Stimulated activated CD4-positive, alpha-beta T cell treated with anti-CD3 and anti-CD28 coated beads, Interleukin-12 subunit alpha, Interleukin-12 subunit beta, amount 100 ng/mL, for 48 hours (primary cell): ENCODE measurements at regions not wholly inside any gene's neighbourhood (a gene's known extent, or its start where the extent isn't known, plus 50 kb on each side); places are given as distances from the start of the nearest gene placed in this dataset.

Experiments
- DNase-seq, 3 donors: peaks; one replicate each; pipeline ENCODE4 v3.0.0-alpha.2; 2020; ENCODE audit warnings: low read depth in 2 of 3, low spot score in 1 of 3

DNA sequence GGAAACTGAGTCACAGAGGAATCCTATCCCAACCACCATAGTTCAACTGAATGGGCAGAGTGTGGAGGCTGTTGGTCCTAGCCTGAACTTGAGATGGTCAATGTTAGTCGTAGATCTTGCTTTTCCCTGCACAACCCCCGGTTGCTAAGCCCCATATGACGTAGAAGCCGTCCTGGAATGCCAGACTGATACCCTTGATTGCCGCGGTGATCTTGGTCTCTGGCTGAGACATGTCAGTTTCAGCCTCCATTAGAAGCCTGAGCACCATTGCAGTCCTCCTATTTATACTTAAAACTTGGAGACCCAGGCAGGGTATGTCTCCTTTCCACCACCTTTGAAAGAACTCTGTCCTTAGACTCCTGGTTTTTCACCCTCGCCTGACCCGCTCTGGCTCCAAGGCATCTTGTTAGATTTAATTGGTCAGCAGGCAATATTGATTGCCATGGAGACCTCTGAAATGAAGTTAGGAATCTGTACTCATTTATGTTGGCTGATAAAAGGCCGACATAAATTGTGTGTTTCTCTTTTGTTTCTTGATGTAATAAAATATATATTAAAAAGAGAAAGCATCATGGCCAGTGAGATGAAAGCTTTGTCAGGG lies 53.4 kb downstream of the RPLP1 start:
- no peak for DNase-seq

- DNase-seq = no peak
Measured at GRCh38 chr15:69508659-69509058, 56.0 kb downstream of the RPLP1 start.

- DNase-seq = peak in 1 of 3 donors; percentile 10
Measured at GRCh38 chr15:69509131-69509530, 56.5 kb downstream of the RPLP1 start.

DNA sequence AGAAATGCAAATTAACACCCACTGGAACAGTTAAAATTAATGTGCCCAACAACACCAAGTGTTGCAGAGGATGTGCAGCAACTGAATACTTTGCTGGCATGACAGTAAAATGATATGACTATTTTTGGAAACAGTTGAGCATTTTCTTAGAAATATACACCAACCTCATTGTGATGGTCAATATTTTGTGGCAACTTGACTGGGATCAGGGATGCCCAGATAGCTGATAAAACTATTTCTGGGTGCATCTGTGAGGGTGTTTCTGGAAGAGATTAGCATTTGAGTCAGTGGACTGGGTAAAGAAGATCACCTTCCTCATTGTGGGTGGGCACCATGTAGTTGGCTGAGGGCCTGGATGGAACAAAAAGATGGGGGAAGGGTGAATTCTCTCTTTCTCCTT lies 57.9 kb downstream of the RPLP1 start:
- no peak for DNase-seq

DNA sequence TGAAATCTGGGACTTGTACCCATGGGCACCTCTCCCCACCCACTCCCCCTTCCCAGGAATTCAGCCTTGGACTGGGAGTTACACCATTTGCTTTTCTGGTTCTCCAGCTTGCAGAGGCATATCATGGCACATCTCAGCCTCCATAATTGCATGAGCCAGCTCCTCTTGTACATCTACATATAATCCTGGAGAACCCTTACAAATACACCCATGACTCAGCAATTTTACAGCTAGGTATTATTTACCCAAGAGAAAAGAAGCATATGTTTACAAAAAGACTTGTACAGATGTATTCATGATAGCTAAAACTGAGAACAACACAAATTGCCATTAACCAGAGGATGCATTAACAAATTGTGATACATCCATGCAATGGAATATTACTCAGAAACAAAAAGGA lies 58.4 kb downstream of the RPLP1 start:
- no peak for DNase-seq

- DNase-seq = no peak
Measured at GRCh38 chr15:69511716-69512340, 59.2 kb downstream of the RPLP1 start.

DNA sequence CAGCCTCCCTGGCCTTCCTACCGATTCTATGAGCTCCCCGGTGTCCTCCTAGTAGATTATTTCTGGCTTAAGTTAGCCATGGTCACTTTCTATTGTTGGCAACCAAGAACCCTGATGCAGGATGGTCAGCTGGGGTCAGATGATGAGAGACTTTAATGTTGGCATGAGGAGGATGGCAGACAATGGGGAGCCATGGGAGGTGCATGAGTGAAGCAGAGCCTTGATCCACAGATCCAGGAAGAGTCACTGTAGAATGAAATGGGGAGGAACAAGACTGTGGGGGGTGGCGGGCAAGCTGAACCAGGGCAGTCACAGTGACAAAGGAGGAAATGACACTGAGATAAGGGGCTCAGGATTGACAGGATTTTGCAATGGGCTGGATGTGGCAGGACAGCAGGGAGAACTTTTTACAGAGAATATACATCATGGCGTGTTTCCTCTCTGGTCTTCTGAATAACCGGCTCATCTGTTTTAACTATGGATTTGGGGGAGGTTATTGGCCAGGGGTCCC lies 60.9 kb downstream of the RPLP1 start:
- DNase-seq = no peak

DNA sequence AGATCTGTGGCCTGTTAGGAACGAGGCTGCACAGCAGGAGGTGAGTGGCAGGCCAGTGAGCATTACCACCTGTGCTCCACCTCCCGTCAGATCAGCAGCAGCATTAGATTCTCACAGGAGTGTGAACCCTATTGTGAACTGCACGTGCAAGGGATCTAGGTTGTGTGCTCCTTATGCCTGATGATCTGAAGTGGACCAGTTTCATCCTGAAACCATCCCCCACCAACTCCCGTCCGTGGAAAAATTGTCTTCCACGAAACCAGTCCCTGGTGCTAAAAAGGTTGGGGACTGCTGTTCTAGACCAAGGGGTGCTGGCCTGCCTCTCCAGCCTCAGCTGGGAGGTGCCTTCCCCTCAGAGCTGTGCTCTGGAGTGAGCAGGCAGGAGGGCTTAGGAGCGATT lies 61.4 kb downstream of the RPLP1 start:
- no peak for DNase-seq

DNA sequence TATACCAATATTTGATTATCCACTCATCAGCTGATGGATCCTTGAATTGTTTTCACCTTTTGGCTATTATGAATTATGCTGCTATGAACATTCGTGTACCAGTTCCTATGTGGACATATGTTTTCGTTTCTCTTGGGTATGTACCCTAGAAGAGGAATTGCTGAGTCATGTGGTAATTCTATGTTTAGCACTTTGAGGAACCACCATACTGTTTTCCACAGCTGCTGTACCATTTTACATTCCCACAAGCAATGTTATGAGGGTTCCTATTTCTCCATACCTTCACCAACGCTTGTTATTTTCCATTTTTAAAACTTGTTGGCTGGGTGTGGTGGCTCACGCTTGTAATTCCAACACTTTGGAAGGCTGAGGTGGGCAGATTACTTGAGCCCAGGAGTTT lies 62.9 kb downstream of the RPLP1 start:
- no peak for DNase-seq

DNA sequence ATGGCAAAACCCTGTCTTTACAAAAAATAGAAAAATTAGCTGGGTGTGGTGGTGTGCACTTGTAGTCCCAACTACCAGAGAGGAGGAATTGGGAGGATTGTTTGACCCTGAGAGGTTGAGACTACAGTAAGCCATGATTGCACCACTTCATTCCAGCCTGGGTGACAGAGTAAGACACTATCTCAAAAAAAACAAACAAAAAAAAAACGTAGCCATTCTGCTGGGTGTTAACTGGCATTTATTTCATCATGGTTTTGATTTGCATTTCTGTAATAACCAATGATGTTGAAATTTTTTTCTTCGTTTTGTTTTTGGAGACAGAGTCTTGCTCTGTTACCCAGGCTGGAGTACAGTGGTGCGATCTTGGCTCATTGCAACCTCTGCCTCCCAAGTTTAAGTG lies 63.3 kb downstream of the RPLP1 start:
- no peak for DNase-seq

DNA sequence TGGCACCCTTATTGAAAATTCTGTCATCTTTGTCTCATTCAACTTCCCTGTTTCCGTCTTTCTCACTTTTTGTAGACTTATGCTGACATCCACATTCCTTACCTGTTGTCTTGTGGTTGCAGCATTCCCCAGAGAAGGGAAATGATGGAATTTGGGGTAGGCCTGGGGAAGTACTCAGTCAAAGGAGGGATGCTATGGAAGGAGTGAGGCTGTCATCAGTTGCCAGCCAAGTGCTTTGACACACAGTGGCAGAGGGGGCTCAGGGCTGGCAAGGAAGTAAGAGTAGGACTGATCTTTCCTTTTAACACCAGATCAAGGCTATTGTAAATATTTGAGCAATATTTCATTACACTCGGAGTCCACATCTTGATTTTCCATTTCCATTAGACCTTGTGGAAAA lies 64.4 kb downstream of the RPLP1 start:
- DNase-seq = no peak

- no peak for DNase-seq
Measured at GRCh38 chr15:69518806-69519205, 66.2 kb downstream of the RPLP1 start.

DNA sequence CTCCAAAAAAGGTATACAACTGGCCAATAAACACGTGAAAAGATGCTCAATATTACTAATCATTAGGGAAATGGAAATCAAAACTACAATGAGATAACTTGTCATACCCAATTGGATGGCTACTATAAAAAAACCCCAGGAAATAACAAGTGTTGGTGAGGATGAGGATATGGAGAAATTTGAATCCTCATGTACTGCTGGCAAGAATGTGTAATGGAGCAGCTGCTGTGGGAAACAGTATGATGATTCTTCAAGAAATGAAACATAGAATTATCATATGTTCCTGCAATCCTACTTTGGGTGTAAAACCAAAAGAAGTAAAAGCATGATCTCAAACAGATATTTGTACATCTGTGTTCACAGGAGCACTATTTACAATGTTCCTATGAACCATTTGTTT lies 67.4 kb downstream of the RPLP1 start:
- DNase-seq = no peak

DNA sequence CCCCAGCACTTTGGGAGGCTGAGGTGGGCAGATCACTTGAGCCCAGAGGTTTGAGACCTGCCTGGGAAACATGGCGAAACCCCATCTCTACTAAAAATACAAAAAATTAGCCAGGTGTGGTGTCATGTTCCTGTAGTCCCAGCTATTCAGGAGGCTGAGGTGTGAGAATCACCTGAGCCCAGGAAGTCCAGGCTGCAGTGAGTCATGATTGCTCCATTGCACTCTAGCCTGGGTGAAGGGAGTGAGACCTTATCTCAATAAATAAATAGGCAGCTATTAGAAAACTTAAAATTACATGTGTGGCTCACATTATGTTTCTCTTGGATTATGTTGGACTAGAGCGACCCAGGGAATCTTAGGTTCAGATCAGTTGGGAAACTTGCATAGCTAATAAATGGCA lies 69.7 kb downstream of the RPLP1 start:
- DNase-seq = no peak

DNA sequence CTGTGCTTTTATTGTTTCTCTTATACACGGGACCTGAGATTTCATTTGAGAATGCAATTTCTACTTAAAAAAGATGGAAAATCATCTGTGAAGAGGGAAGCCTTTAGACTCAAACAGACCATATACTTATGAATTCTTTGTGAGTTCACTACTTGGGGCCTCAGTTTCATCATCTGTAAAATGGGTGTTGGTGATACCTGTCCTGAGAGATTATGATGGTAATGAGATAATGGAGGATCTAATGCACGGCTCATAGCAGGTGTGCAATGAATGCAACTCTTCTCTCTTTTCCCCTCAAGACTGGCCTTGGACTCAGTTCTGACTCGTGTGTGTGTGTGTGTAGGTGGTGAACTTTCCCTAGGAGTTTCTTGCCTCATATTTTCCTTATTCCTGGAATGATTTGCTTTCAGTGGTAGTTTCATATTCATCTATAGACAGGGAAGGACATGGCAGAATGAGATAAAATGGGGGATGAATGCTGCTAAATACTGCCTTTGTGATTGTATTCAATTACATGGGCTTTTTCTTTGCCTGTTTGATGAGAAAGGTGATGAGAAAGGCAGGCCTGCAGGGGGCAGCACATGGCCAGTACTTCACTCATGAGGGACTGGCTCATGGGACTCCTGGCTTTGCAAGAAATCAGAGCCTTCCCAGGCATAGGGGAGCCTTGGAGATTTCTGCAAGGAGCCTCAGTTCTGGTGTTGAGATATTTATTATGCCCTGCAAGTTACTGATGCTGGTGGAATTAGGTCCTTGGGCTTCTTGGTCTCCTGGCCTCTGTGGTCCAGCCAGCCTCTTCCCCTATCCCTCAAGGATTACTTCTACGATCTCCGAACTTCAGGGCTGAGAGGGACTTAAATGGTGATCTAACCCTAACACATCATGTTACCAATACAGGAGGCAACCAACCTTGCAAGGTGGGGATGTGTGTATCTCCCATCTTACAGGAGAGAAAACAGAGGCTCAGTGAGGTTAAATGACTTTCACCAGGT lies 70.7 kb downstream of the RPLP1 start:
- DNase-seq = peak; percentile 49 to 71 (median 61)

GRCh38 chr15:69524296-69524695 lies 71.7 kb downstream of the RPLP1 start:
- no peak for DNase-seq

GRCh38 chr15:69524814-69525213 lies 72.2 kb downstream of the RPLP1 start:
- no peak for DNase-seq

- no peak for DNase-seq
Measured at GRCh38 chr15:69525543-69525942, 72.9 kb downstream of the RPLP1 start.

GRCh38 chr15:69526081-69527061 lies 73.8 kb downstream of the RPLP1 start:
- no peak for DNase-seq

DNA sequence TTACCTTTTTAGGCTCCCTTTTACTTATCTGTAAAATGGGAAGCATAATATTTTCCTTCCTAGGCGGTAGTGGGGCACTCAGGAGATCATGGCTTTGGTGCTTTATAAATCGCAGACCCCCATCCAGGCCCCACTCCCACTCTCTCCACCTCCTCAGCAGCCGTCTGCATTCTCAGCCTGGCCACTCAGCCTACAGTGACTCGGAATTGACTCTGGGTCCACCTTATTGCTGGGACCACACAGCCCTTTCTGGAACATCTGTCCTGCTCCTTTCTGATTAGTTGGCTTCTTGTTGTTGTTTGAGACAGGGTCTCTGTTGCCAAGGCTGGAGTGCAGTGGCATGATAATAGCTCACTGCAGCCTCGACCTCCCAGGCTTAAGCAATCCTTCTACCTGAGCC lies 76.5 kb downstream of the RPLP1 start:
- DNase-seq = no peak
